ENCODE measurements at regions not wholly inside any gene's neighbourhood (a gene's known extent, or its start where the extent isn't known, plus 50 kb on each side); places are given as distances from the start of the nearest gene placed in this dataset.

GRCh38 chr1:58861506-58861905 lies 77.7 kb upstream of the JUN start:
- TF ChIP-seq CTCF (IDR thresholded peaks at IDR 0.05; ENCODE audit: insufficient read depth, low read length), result no peak
- H3K4me3 ChIP-seq (ENCODE audit: low read depth, low read length), result no peak overlapping the region
- peak; percentile 34 for DNase-seq (ENCODE audit: low read depth)

GRCh38 chr1:58862728-58863385 lies 79.0 kb upstream of the JUN start:
- TF ChIP-seq CTCF (IDR thresholded peaks at IDR 0.05; ENCODE audit: insufficient read depth, low read length), result no peak
- H3K4me3 ChIP-seq (ENCODE audit: low read depth, low read length), result no peak overlapping the region
- DNase-seq (ENCODE audit: low read depth), result no peak

- TF ChIP-seq CTCF (IDR thresholded peaks at IDR 0.05; ENCODE audit: insufficient read depth, low read length), result no peak
- H3K4me3 ChIP-seq (ENCODE audit: low read depth, low read length), result no peak overlapping the region
- DNase-seq (ENCODE audit: low read depth), result peak; percentile 43
These were observed 80.8 kb upstream of the JUN start for GRCh38 chr1:58864654-58865053.

- no peak for DNase-seq (ENCODE audit: low read depth)
- H3K4me3 ChIP-seq (ENCODE audit: low read depth, low read length), result no peak overlapping the region
- no peak for TF ChIP-seq CTCF (IDR thresholded peaks at IDR 0.05; ENCODE audit: insufficient read depth, low read length)
These were observed 82.7 kb upstream of the JUN start for GRCh38 chr1:58866578-58866977.

GRCh38 chr1:58869638-58870297 lies 85.9 kb upstream of the JUN start:
- no peak for DNase-seq (ENCODE audit: low read depth)
- H3K4me3 ChIP-seq (ENCODE audit: low read depth, low read length), result no peak overlapping the region
- no peak for TF ChIP-seq CTCF (IDR thresholded peaks at IDR 0.05; ENCODE audit: insufficient read depth, low read length)

- no peak for TF ChIP-seq CTCF (IDR thresholded peaks at IDR 0.05; ENCODE audit: insufficient read depth, low read length)
- H3K4me3 ChIP-seq (ENCODE audit: low read depth, low read length), result no peak overlapping the region
- no peak for DNase-seq (ENCODE audit: low read depth)
These were observed 86.4 kb upstream of the JUN start for GRCh38 chr1:58870298-58870676.

All from fibroblast of the aortic adventitia (primary cell).